ENCODE measurements at regions not wholly inside any gene's neighbourhood (a gene's known extent, or its start where the extent isn't known, plus 50 kb on each side); places are given as distances from the start of the nearest gene placed in this dataset.

- no peaks in the 10 kb centered on the region for H3K4me1 ChIP-seq
- no peak for TF ChIP-seq CTCF (IDR thresholded peaks at IDR 0.05)
- no peak for TF ChIP-seq POLR2A (IDR thresholded peaks at IDR 0.05)
- WGBS, 2 donors, result 88 to 92% methylated on average over 3 of the region's 3 CpGs
- H3K9me3 ChIP-seq, result no peaks in the 10 kb centered on the region
- H3K4me3 ChIP-seq (replicated peaks in 1 of 3), result no peak overlapping the region
- intact Hi-C loops (cut with DNase I), result no loop called here
- DNase-seq, result no peak
- H3K27me3 ChIP-seq, result no peaks in the 10 kb centered on the region
- H3K36me3 ChIP-seq, result no peaks in the 10 kb centered on the region
- no peak overlapping the region for H3K27ac ChIP-seq
These were observed 124.5 kb upstream of the TLE4 start for GRCh38 chr9:79447308-79447605.

GRCh38 chr9:79447762-79448161 lies 124.0 kb upstream of the TLE4 start:
- no peaks in the 10 kb centered on the region for H3K9me3 ChIP-seq
- TF ChIP-seq CTCF (IDR thresholded peaks at IDR 0.05) (no peak), POLR2A (IDR thresholded peaks at IDR 0.05) (no peak)
- WGBS, 2 donors, result 29 to 31% methylated on average over 5 of the region's 5 CpGs
- no peak for DNase-seq
- intact Hi-C loops (cut with DNase I), result no loop called here
- H3K27ac ChIP-seq, result no peak overlapping the region
- H3K27me3 ChIP-seq, result no peaks in the 10 kb centered on the region
- H3K4me3 ChIP-seq (replicated peaks in 1 of 3), result no peak overlapping the region
- no peaks in the 10 kb centered on the region for H3K36me3 ChIP-seq
- H3K4me1 ChIP-seq, result no peaks in the 10 kb centered on the region

- no peak for TF ChIP-seq CTCF (IDR thresholded peaks at IDR 0.05)
- TF ChIP-seq POLR2A (IDR thresholded peaks at IDR 0.05), result no peak
- Histone ChIP-seq H3K9me3 (no peaks in the 10 kb centered on the region), H3K4me1 (no peaks in the 10 kb centered on the region), H3K27ac (no peak overlapping the region), H3K4me3 (replicated peaks in 1 of 3) (no peak overlapping the region), H3K36me3 (no peaks in the 10 kb centered on the region), H3K27me3 (no peaks in the 10 kb centered on the region)
- DNase-seq, result no peak
- intact Hi-C loops (cut with DNase I), result no loop called here
These were observed 119.5 kb upstream of the TLE4 start for GRCh38 chr9:79452265-79452664.

- H3K27me3 ChIP-seq, result no peaks in the 10 kb centered on the region
- no peaks in the 10 kb centered on the region for H3K4me1 ChIP-seq
- H3K27ac ChIP-seq, result no peak overlapping the region
- intact Hi-C loops (cut with DNase I), result no loop called here
- TF ChIP-seq POLR2A (IDR thresholded peaks at IDR 0.05) (no peak), CTCF (IDR thresholded peaks at IDR 0.05) (no peak)
- H3K36me3 ChIP-seq, result no peaks in the 10 kb centered on the region
- no peak for DNase-seq
- 52 to 68% methylated on average over 3 of the region's 3 CpGs for WGBS, 2 donors
- no peak overlapping the region for H3K4me3 ChIP-seq (replicated peaks in 1 of 3)
- no peaks in the 10 kb centered on the region for H3K9me3 ChIP-seq
These were observed 110.1 kb upstream of the TLE4 start for GRCh38 chr9:79461712-79462111.

- TF ChIP-seq POLR2A (IDR thresholded peaks at IDR 0.05), result no peak
- TF ChIP-seq CTCF (IDR thresholded peaks at IDR 0.05), result no peak
- H3K9me3 ChIP-seq, result no peaks in the 10 kb centered on the region
- H3K4me3 ChIP-seq (replicated peaks in 1 of 3), result no peak overlapping the region
- intact Hi-C loops (cut with DNase I), result no loop called here
- H3K27ac ChIP-seq, result no peak overlapping the region
- H3K4me1 ChIP-seq, result no peaks in the 10 kb centered on the region
- no peaks in the 10 kb centered on the region for H3K27me3 ChIP-seq
- H3K36me3 ChIP-seq, result no peaks in the 10 kb centered on the region
- no peak for DNase-seq
These were observed 106.6 kb upstream of the TLE4 start for GRCh38 chr9:79465156-79465555.

Measured in thyroid gland (tissue), 4 donors.